ENCODE measurements at regions not wholly inside any gene's neighbourhood (a gene's known extent, or its start where the extent isn't known, plus 50 kb on each side); places are given as distances from the start of the nearest gene placed in this dataset.

DNA sequence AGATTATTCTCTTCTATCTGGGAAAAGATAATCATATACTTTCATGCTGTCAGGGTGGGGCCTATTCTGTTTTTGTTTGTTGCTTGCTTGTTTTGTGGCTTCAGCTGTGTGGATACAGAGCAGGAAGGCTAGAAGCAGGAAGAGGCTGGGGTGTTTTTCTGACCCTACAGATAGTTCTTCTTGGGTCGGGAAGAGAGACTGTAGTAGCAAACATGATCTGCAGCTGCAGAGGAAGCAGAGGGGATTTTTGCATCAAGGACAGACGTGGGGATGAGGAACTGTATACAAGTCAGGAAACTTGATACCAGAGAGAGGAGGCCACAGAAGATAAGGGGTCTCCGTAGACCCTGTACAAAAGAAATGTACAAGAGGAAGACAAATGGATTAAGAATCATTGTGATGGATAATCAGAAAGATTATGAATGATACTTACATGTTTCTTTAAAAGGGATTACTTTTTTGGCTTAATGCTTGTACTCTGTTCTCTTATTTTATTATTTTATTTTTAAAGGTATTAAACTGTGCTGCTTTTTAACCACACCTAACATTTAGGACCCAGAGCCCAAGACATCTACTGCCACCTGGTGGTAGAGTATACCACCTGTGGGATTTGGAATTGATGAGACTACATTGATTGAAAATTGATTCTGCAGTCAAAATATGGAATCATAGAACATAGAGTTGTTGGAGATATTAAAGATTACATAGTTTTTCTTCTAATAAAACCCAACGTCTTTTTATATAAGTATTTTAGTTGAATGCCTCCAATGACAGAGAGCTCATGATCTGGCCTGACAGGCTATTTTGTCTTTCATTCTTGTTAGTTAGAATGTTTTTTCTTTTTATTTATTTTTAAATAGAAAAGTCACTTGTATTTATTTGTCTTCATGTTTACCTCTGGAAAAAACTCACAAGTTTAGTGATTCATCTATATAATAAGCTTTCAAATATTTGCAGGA is 87.3 kb upstream of the ROPN1 start:
- no peak for DNase-seq (ENCODE audit: extremely low read depth, low read depth)
- TF ChIP-seq, protein P1, sequence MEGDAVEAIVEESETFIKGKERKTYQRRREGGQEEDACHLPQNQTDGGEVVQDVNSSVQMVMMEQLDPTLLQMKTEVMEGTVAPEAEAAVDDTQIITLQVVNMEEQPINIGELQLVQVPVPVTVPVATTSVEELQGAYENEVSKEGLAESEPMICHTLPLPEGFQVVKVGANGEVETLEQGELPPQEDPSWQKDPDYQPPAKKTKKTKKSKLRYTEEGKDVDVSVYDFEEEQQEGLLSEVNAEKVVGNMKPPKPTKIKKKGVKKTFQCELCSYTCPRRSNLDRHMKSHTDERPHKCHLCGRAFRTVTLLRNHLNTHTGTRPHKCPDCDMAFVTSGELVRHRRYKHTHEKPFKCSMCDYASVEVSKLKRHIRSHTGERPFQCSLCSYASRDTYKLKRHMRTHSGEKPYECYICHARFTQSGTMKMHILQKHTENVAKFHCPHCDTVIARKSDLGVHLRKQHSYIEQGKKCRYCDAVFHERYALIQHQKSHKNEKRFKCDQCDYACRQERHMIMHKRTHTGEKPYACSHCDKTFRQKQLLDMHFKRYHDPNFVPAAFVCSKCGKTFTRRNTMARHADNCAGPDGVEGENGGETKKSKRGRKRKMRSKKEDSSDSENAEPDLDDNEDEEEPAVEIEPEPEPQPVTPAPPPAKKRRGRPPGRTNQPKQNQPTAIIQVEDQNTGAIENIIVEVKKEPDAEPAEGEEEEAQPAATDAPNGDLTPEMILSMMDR (IDR thresholded peaks at IDR 0.05; ENCODE audit: low read depth, low read length), result peak; percentile 76

DNA sequence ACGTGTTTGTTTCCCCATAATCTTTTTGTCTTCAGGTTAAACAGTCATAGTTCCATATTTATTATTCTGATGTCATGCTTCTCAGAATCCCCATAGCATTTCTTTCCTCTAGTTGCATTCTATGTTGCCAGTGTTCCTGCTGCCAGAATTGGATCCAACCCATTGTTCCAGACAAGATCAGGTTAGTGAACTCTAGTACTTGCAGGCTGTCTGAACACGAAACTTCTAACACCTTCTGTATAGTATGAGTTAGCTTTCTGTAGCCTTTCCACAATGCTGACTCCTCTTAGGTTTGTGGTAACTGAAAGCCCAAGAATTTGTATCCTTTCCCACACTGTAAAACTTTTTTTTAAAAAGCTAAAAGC is 88.0 kb upstream of the ROPN1 start:
- DNase-seq (ENCODE audit: extremely low read depth, low read depth), result no peak
- TF ChIP-seq, protein P1 (IDR thresholded peaks at IDR 0.05; ENCODE audit: low read depth, low read length), result no peak

DNA sequence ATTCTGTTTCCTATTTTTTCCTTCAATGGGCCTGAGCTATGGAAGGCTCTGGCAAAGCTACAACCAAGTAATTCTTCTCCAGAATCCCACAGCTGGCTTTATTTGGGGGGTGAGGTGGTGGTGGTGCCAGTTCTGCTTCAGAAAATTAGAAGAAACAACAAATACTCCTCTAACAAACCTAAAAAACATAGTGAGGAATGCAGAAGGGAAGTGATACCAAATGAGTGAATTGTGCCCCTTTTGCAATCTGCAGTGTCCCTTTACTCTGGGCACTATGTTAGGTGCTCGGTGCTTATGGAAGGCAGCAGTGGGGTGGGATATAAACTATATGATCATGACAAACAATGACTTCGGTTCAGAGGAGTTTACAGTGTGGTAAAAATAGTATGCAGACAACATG is 90.4 kb upstream of the ROPN1 start:
- no peak for DNase-seq (ENCODE audit: extremely low read depth, low read depth)
- TF ChIP-seq, protein P1 (IDR thresholded peaks at IDR 0.05; ENCODE audit: low read depth, low read length), result no peak

DNA sequence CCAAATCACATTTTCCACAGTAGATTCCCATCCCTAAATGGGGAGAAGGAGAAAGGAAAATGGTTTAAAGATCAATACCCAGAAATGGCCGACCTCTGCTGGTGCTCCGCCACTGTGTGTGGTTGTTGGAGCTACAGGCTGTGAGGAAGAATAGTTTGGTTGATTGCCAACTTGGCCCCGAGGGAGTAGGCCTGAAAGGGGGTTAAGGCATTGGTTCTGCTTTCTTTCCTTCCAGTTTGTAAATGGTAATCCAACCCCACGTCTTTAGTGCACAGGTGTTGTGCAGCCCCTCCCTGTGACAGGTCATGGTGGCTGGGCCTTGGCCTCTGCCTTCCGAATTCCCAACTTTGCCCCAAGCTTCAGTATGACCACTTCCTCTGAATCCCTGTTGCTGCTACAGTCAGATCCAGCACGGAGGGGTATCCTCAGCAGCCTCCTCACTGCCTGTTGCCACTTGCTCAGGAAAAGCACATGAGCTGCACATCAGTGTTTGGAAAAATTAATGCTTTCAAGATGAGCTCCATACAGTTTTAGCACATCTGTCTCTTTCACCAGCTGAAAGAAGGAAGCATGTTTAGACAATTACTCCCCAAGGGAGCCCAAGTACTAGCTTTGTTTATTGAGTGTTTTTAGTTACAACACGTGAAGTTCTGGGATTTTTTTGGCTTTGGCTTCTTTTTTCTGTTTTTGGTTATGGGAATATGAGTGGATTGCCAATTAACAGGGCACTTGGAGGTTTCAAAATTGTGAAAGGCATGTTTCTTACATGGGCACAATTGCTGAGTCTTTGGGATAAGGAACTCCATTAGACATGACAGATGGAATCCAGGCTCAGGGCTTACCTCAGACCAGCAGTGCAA is 92.3 kb upstream of the ROPN1 start:
- TF ChIP-seq, protein P1 (IDR thresholded peaks at IDR 0.05; ENCODE audit: low read depth, low read length), result no peak
- DNase-seq (ENCODE audit: extremely low read depth, low read depth), result peak; percentile 74

DNA sequence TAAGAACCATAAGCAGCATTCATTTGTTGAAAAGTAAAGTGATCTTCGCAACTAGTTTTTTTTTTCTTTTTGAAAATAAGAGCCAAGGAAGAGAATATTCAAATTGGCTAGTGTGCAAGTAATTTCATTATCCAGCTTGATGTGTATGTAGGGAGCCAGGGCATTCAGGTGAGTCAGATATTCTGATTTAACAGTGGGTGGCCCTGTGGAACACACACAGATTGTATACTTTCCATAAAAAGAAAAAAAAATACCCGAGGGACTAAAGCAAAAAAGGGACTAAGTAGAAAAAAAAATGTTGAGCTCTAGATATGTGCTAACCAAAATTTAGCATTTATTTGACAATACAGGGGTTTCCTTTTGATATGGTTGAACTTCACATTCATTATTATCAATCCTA is 96.9 kb upstream of the ROPN1 start:
- no peak for DNase-seq (ENCODE audit: extremely low read depth, low read depth)
- TF ChIP-seq, protein P1 (IDR thresholded peaks at IDR 0.05; ENCODE audit: low read depth, low read length), result no peak

DNA sequence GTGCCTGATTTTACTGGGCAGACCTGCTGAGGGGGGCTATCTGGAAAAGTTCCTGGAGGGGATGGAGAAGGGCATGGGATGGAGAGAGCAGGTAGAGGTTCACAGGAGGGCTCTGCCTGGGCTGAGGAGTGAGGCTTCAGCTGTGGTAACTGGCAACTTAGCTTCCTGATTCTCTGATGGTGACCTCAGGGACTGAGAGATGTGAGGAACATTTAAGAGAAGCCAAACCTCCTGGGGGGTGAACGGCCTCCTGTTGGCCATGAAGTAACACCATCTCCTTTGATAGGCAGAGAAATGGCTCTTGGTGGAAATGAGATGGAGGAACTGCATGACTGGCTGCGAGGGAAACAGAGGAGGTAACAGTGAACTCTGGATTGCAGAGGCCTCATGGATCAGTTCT is 97.3 kb upstream of the ROPN1 start:
- DNase-seq (ENCODE audit: extremely low read depth, low read depth), result no peak
- TF ChIP-seq, protein P1 (IDR thresholded peaks at IDR 0.05; ENCODE audit: low read depth, low read length), result no peak

DNA sequence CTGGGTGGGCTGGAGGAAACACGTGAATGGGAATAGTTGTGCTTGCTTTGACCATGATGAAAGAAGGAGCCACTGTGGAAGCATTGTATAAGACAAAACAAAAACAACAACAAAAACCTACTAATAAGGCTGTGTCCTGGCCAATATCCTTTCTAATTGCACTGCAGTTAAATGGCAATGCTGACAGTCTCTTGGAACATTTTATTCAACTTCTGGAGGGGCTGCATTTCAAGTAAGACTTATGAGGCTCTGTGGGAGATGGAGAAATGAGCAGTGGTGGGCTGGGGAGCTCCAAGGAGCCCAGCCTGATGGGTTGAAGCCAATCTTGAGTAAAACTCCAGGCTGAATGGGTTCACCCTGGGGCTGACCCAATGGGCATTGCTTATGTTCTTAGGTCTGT is 99.8 kb upstream of the ROPN1 start:
- DNase-seq (ENCODE audit: extremely low read depth, low read depth), result no peak
- TF ChIP-seq, protein P1 (IDR thresholded peaks at IDR 0.05; ENCODE audit: low read depth, low read length), result no peak
